Fibroblast of mammary gland (primary cell): ENCODE measurements at regions not wholly inside any gene's neighbourhood (a gene's known extent, or its start where the extent isn't known, plus 50 kb on each side); places are given as distances from the start of the nearest gene placed in this dataset.
A peak's percentile ranks its signal among the peaks of the same experiment; 100 is the strongest.

Experiments
- DNase-seq: peaks from one replicate; pipeline ENCODE4 v3.0.0-alpha.2; 2010; ENCODE audit warnings: low read depth
- H3K4me3 ChIP-seq: 2 replicates; pipeline ENCODE4 v1.5.1; 2011; ENCODE audit warnings: low read depth, mild to moderate bottlenecking, low read length, moderate library complexity; ENCODE audit not compliant: control insufficient read depth
- CTCF ChIP-seq: conservative IDR thresholded peaks from 2 replicates; pipeline ENCODE4 v1.5.1; 2011; ENCODE audit warnings: low read depth, low read length, inconsistent platforms; ENCODE audit not compliant: control insufficient read depth, insufficient read depth

GRCh38 chr20:23242104-23242503 lies 108.5 kb upstream of the NXT1 start:
- H3K4me3 ChIP-seq: no peak overlapping the region
- no peak for DNase-seq
- no peak for TF ChIP-seq CTCF

GRCh38 chr20:23241416-23241815 lies 109.2 kb upstream of the NXT1 start:
- no peak overlapping the region for H3K4me3 ChIP-seq
- DNase-seq: no peak
- no peak for TF ChIP-seq CTCF

GRCh38 chr20:23240519-23240918 lies 110.1 kb upstream of the NXT1 start:
- no peak for TF ChIP-seq CTCF
- H3K4me3 ChIP-seq: no peak overlapping the region
- no peak for DNase-seq

GRCh38 chr20:23237201-23237600 lies 113.4 kb upstream of the NXT1 start:
- no peak for TF ChIP-seq CTCF
- DNase-seq: no peak
- H3K4me3 ChIP-seq: no peak overlapping the region

- H3K4me3 ChIP-seq: no peak overlapping the region
- peak; percentile 94 for TF ChIP-seq CTCF
- DNase-seq: peak; percentile 74
These were observed 115.2 kb upstream of the NXT1 start for GRCh38 chr20:23235173-23236027.

- no peak overlapping the region for H3K4me3 ChIP-seq
- no peak for TF ChIP-seq CTCF
- DNase-seq: peak; percentile 81
These were observed 116.1 kb upstream of the NXT1 start for GRCh38 chr20:23234311-23235078.
